H1 (cell line): ENCODE measurements at regions not wholly inside any gene's neighbourhood (a gene's known extent, or its start where the extent isn't known, plus 50 kb on each side); places are given as distances from the start of the nearest gene placed in this dataset.

Source experiments
- CTCF ChIA-PET: fragments of 300-600 bp; sonication (Branson Sonifier 250); formaldehyde crosslinking; loops from one replicate; lab custom pipeline; 2021; ENCODE audit not compliant: partially characterized antibody; lab: Charles Lee
- POLR2A ChIA-PET: fragments of 300-600 bp; sonication (Branson Sonifier 250); formaldehyde crosslinking; loops from one replicate; lab custom pipeline; 2021; ENCODE audit warnings: inconsistent platforms; ENCODE audit not compliant: partially characterized antibody; lab: Charles Lee
- DNase-seq, 2 experiments: peaks; one replicate each; pipeline versions ENCODE4 v3.0.0 to v3.0.0-alpha.2; 2010 to 2022; ENCODE audit warnings: low spot score in 2 of 2, low read depth in 1 of 2, mixed read lengths in 1 of 2
- FAIRE-seq: peaks from 2 replicates; lab custom pipeline; 2011; peaks lifted over from hg19 to GRCh38; lab: Jason Lieb, UNC
- H2AFZ ChIP-seq: 2 replicates; pipeline ENCODE4 v1.8.1; 2012; ENCODE audit warnings: low read length, inconsistent platforms
- H2AK5ac ChIP-seq: 2 replicates; pipeline ENCODE4 v1.6.1; 2013; ENCODE audit warnings: low read depth, low read length
- H2BK120ac ChIP-seq: replicated peaks from 2 replicates; pipeline ENCODE3; 2013; ENCODE audit warnings: low read depth, low read length, inconsistent platforms
- H2BK12ac ChIP-seq: 2 replicates; pipeline ENCODE4 v1.6.1; 2013; ENCODE audit warnings: low read depth, low read length
- H2BK15ac ChIP-seq: 2 replicates; pipeline ENCODE4 v1.6.1; 2013; ENCODE audit warnings: low read length
- H2BK20ac ChIP-seq: 2 replicates; pipeline ENCODE4 v1.6.1; 2013; ENCODE audit warnings: low read length
- H2BK5ac ChIP-seq: 2 replicates; pipeline ENCODE4 v1.6.1; 2013; ENCODE audit warnings: low read depth, low read length
- H3K14ac ChIP-seq: 2 replicates; pipeline ENCODE4 v1.6.1; 2013; ENCODE audit warnings: inconsistent platforms; ENCODE audit not compliant: insufficient read length
- H3K18ac ChIP-seq: 2 replicates; pipeline ENCODE4 v1.6.1; 2013; ENCODE audit warnings: low read length; ENCODE audit errors: extremely low read depth
- H3K23ac ChIP-seq: 2 replicates; pipeline ENCODE4 v1.6.1; 2013; ENCODE audit warnings: inconsistent platforms; ENCODE audit not compliant: insufficient read length
- H3K23me2 ChIP-seq: 2 replicates; pipeline ENCODE4 v1.6.1; 2013; ENCODE audit warnings: low read depth, low read length
- H3K27ac ChIP-seq: 2 replicates; pipeline ENCODE4 v1.6.1; 2011; ENCODE audit warnings: low read depth, low read length, inconsistent platforms
- H3K27me3 ChIP-seq, 4 experiments: replicated peaks in 1 of 4; 1 replicate in 1 of 4; 2 replicates in 3 of 4; pipeline versions ENCODE4 v1.6.1 to v1.8.1; 2011 to 2013; ENCODE audit warnings: low read length in 3 of 4, mild to moderate bottlenecking in 3 of 4, inconsistent platforms in 2 of 4, mixed read lengths in 2 of 4, moderate library complexity in 1 of 4; ENCODE audit not compliant: control insufficient read depth in 3 of 4, insufficient read depth in 3 of 4; ENCODE audit errors: extremely low read depth in 1 of 4
- H3K36me3 ChIP-seq, 4 experiments: 2 replicates each; pipeline versions ENCODE4 v1.6.1 to v1.8.1; 2011 to 2013; ENCODE audit warnings: mild to moderate bottlenecking in 4 of 4, low read length in 3 of 4, moderate library complexity in 2 of 4, control low read depth in 1 of 4, inconsistent platforms in 1 of 4; ENCODE audit not compliant: insufficient read depth in 4 of 4, control insufficient read depth in 2 of 4
- H3K4ac ChIP-seq: replicated peaks from 2 replicates; pipeline ENCODE3; 2013; ENCODE audit warnings: low read length, low read depth, mixed read lengths, inconsistent platforms; ENCODE audit not compliant: insufficient read length
- H3K4me1 ChIP-seq, 4 experiments: replicated peaks in 1 of 4; 1 replicate in 1 of 4; 2 replicates in 3 of 4; pipeline versions ENCODE4 v1.6.1 to v1.8.1; 2011 to 2013; ENCODE audit warnings: low read length in 3 of 4, inconsistent platforms in 2 of 4, mixed read lengths in 1 of 4; ENCODE audit not compliant: insufficient read depth in 4 of 4, control insufficient read depth in 3 of 4
- H3K4me2 ChIP-seq, 2 experiments: 2 replicates each; pipeline versions ENCODE4 v1.6.1 to v1.8.1; 2011 to 2013; ENCODE audit warnings: low read depth in 2 of 2, low read length in 2 of 2, control low read depth in 1 of 2, inconsistent platforms in 1 of 2, mild to moderate bottlenecking in 1 of 2; ENCODE audit not compliant: insufficient read depth in 1 of 2
- H3K4me3 ChIP-seq, 4 experiments: fragments of 200-600, 300-600 bp in 1 of 4; sonication (generic), shearing (Covaris generic), sonication (Bioruptor Twin) in 1 of 4; 2 replicates each; pipeline versions ENCODE4 v1.5.1 to v1.8.1; 2011 to 2016; ENCODE audit warnings: low read length in 4 of 4, low read depth in 3 of 4, control low read depth in 2 of 4, inconsistent platforms in 2 of 4, mild to moderate bottlenecking in 2 of 4, mixed read lengths in 1 of 4, moderate library complexity in 1 of 4; ENCODE audit not compliant: insufficient read depth in 2 of 4; ENCODE audit errors: extremely low read depth in 1 of 4
- H3K56ac ChIP-seq: replicated peaks from 2 replicates; pipeline ENCODE3; 2013; ENCODE audit warnings: low read depth, mild to moderate bottlenecking, mixed read lengths, low read length, inconsistent platforms; ENCODE audit not compliant: insufficient read length
- H3K79me1 ChIP-seq: 2 replicates; pipeline ENCODE4 v1.6.1; 2013; ENCODE audit warnings: low read depth, low read length, control low read depth
- H3K79me2 ChIP-seq, 2 experiments: 2 replicates each; pipeline versions ENCODE4 v1.6.1 to v1.8.1; 2012 to 2013; ENCODE audit warnings: low read length in 2 of 2, mild to moderate bottlenecking in 2 of 2, inconsistent platforms in 1 of 2; ENCODE audit not compliant: insufficient read depth in 2 of 2, control insufficient read depth in 1 of 2
- H3K9ac ChIP-seq, 4 experiments: replicated peaks in 1 of 4; 1 replicate in 1 of 4; 2 replicates in 3 of 4; pipeline versions ENCODE4 v1.6.1 to v1.8.1; 2011 to 2013; ENCODE audit warnings: low read depth in 3 of 4, low read length in 3 of 4, control low read depth in 2 of 4, mild to moderate bottlenecking in 2 of 4, moderate library complexity in 2 of 4, inconsistent platforms in 1 of 4; ENCODE audit errors: extremely low read depth in 1 of 4
- H3K9me3 ChIP-seq, 2 experiments: 2 replicates each; pipeline versions ENCODE4 v1.6.1 to v1.8.1; 2012 to 2013; ENCODE audit warnings: mild to moderate bottlenecking in 2 of 2, moderate library complexity in 2 of 2, control low read depth in 1 of 2, inconsistent platforms in 1 of 2, low read depth in 1 of 2, low read length in 1 of 2, mixed read lengths in 1 of 2; ENCODE audit not compliant: insufficient read depth in 2 of 2
- H4K20me1 ChIP-seq, 2 experiments: replicated peaks in 1 of 2; 2 replicates each; pipeline versions ENCODE3 to v1.8.1; 2011 to 2013; ENCODE audit warnings: inconsistent platforms in 2 of 2, low read length in 2 of 2, mild to moderate bottlenecking in 1 of 2; ENCODE audit not compliant: insufficient read depth in 2 of 2, control insufficient read depth in 1 of 2
- H4K5ac ChIP-seq: 2 replicates; pipeline ENCODE4 v1.6.1; 2013; ENCODE audit warnings: low read length, low read depth, mixed read lengths, inconsistent platforms; ENCODE audit not compliant: insufficient read length
- H4K8ac ChIP-seq: 2 replicates; pipeline ENCODE4 v1.8.0; 2013; ENCODE audit warnings: mild to moderate bottlenecking, moderate library complexity, low read length, inconsistent platforms; ENCODE audit not compliant: insufficient read depth; ENCODE audit errors: extremely low read depth
- H4K91ac ChIP-seq: replicated peaks from 2 replicates; pipeline ENCODE3; 2013; ENCODE audit warnings: low read length, mixed read lengths, inconsistent platforms; ENCODE audit not compliant: insufficient read length
- CBX5 ChIP-seq: fragments of 300-800, 300-1000 bp; sonication (generic); IDR thresholded peaks from 2 replicates; pipeline ENCODE4 v1.7.1; 2016; ENCODE audit warnings: antibody characterized with exemption, low read length, low read depth
- KDM4A ChIP-seq: IDR thresholded peaks from one replicate; pipeline ENCODE4 v1.7.1; 2012; ENCODE audit warnings: low read depth, mild to moderate bottlenecking, moderate library complexity, low read length, inconsistent platforms; ENCODE audit not compliant: severe bottlenecking
- PHF8 ChIP-seq: fragments of 200-600 bp; sonication (generic); conservative IDR thresholded peaks from 2 replicates; pipeline ENCODE4 v1.7.1; 2012; ENCODE audit warnings: low read depth, mild to moderate bottlenecking, inconsistent platforms, low read length, moderate library complexity
- WGBS, 2 experiments: shearing (Covaris generic) in 1 of 2; methylation state at CpG; one replicate each; pipeline versions ENCODE4 v1.1.6 to v1.1.7; 2013 to 2015; ENCODE audit warnings: low lambda C conversion rate in 2 of 2, mixed read lengths in 2 of 2, inconsistent platforms in 1 of 2, low coverage in 1 of 2, missing lambda C conversion rate in 1 of 2; ENCODE audit not compliant: insufficient replicate concordance in 2 of 2, insufficient coverage in 1 of 2, insufficient read length in 1 of 2; ENCODE audit errors: extremely low coverage in 1 of 2, missing lambda C conversion rate in 1 of 2; 5-methylcytosine and 5-hydroxymethylcytosine counted together

DNA sequence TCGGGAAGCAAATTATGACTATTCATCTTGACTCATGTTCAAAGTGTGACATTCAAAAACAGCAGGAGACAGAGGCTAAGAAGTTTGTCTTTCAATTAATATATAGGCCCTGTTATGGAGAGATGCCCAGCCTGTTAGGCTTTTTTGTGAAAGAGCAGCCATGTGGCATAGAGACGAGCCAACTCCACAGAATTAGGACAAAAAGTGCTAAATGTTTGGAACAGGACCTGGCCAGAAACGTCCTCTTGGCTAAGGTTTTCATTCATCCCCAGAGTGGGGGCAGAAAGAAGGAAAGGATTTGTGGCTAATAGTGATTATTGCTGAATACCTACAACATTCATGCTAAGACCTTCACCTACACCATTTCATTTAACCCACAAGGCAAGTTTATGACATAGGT is 324.7 kb upstream of the NPVF start:
- Histone ChIP-seq H2AK5ac (no peak overlapping the region), H3K9me3 (no peaks in the 10 kb centered on the region), H3K4me2 (peak overlapping the region in 1 of 2 experiments; percentile 11; a peak in 1 of 4 replicates), H3K4me1 (peaks cover 0 to 11% (median 1%) of the 10 kb centered on the region in 4 experiments; a peak in 4 of 7 replicates), H4K8ac (no peak overlapping the region), H3K27me3 (no peaks in the 10 kb centered on the region), H2BK12ac (no peak overlapping the region), H3K36me3 (no peaks in the 10 kb centered on the region), H3K27ac (no peak overlapping the region), H2BK5ac (no peak overlapping the region), H3K18ac (no peak overlapping the region), H3K4ac (no peak overlapping the region), H4K20me1 (no peaks in the 10 kb centered on the region), H3K23ac (no peak overlapping the region), H3K4me3 (no peak overlapping the region), H3K79me1 (no peaks in the 10 kb centered on the region), H3K56ac (no peak overlapping the region), H3K23me2 (no peaks in the 10 kb centered on the region; the same call in 1 of the 2 replicates), H3K14ac (no peak overlapping the region), H2BK120ac (no peak overlapping the region), H3K79me2 (no peaks in the 10 kb centered on the region), H2BK20ac (no peak overlapping the region), H3K9ac (no peak overlapping the region), H4K5ac (no peak overlapping the region), H2BK15ac (no peak overlapping the region), H2AFZ (no peak overlapping the region), H4K91ac (no peak overlapping the region)
- WGBS, 2 experiments = 75% methylated on average over 3 of the region's 3 CpGs; no CpG with 5 or more reads in 1 of the 2 experiments
- no peak for DNase-seq
- FAIRE-seq = no peak
- POLR2A ChIA-PET = no interaction called here
- CTCF ChIA-PET = interaction anchor here (0.9 to 1.2 kb wide), 2 partner anchors 10 to 16 kb away, joined by 3 to 6 read pairs; no protein-coding TSS in a partner anchor
- no peak for TF ChIP-seq KDM4A
- no peak for TF ChIP-seq PHF8
- no peak for TF ChIP-seq CBX5
